IPS-15b (cell line): ENCODE measurements at regions not wholly inside any gene's neighbourhood (a gene's known extent, or its start where the extent isn't known, plus 50 kb on each side); places are given as distances from the start of the nearest gene placed in this dataset.

ENCODE experiments used
- H3K27me3 ChIP-seq: one replicate; pipeline ENCODE4 v1.6.1; 2013; ENCODE audit warnings: low read length; ENCODE audit not compliant: control insufficient read depth, insufficient read depth
- H3K36me3 ChIP-seq: one replicate; pipeline ENCODE4 v1.6.1; 2013; ENCODE audit warnings: low read length; ENCODE audit not compliant: control insufficient read depth, insufficient read depth
- H3K4me1 ChIP-seq: one replicate; pipeline ENCODE4 v1.6.1; 2013; ENCODE audit warnings: mild to moderate bottlenecking, low read length; ENCODE audit not compliant: control insufficient read depth, insufficient read depth
- H3K4me3 ChIP-seq: one replicate; pipeline ENCODE4 v1.5.1; 2013; ENCODE audit warnings: low read depth, low read length
- H3K9ac ChIP-seq: one replicate; pipeline ENCODE4 v1.6.1; 2013; ENCODE audit warnings: low read depth, mild to moderate bottlenecking, low read length
- H3K9me3 ChIP-seq: one replicate; pipeline ENCODE4 v1.6.1; 2013; ENCODE audit warnings: mild to moderate bottlenecking, low read length; ENCODE audit not compliant: control insufficient read depth, insufficient read depth

DNA sequence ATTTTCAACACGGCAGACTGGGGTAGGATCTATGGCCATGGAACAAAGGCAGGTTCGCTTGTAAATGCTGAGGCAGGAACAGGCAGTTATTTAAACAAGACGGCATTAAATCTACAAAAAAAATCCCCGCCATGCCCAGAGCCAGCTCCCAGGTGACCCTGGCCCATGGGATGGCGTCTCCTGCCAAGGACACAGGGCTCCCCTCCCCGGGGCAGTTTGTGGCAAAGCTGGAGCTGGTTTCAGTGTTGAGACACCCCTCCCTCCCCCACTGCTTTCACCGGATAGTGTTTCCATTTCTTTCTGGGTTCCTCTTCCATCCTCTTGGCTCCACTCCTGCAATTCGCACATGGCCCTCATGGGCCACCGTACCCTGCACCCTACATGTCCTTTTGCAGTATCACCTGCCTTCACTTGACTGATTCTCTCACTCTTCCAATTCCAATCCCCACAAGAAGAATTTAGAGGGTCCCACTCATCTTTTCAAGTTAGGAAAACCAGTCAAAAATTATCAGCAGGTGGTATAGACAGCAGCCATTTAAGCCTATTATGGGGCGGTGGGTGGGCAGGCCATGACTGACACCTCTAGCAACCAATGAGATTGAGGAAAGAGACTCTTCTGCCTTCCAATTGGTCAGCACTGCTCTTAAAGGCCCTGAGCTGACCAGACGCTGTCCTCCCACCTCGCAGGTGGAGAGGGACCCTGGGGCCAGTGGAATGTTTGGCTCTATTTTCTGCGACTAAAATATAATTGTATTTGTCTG is 52.0 kb downstream of the OLIG1 start:
- Histone ChIP-seq H3K36me3 (no peaks in the 10 kb centered on the region), H3K9me3 (no peaks in the 10 kb centered on the region), H3K9ac (no peak overlapping the region), H3K27me3 (peaks cover 13% of the 10 kb centered on the region), H3K4me1 (peaks cover 9% of the 10 kb centered on the region), H3K4me3 (no peak overlapping the region)

DNA sequence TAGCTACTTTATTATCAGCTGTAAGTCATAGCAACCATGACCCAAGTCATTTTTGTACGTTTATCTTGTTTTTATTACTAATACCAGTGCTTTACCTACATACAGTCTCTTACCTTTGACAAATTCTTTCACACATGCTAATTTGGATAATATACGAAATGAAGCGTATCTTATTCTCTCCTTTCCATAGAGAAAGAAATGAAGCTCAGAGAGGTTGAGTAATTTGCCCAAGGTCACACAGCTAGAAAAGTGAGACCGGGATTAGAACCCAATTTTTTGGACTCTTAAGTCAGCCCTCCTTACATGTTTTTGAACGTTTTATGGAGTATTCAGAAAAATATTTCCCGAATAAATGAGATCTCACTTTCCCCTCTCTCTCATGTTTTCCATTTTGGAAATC is 52.6 kb downstream of the OLIG1 start:
- Histone ChIP-seq H3K9ac (no peak overlapping the region), H3K27me3 (peaks cover 14% of the 10 kb centered on the region), H3K9me3 (no peaks in the 10 kb centered on the region), H3K4me1 (peaks cover 13% of the 10 kb centered on the region), H3K4me3 (no peak overlapping the region), H3K36me3 (no peaks in the 10 kb centered on the region)

DNA sequence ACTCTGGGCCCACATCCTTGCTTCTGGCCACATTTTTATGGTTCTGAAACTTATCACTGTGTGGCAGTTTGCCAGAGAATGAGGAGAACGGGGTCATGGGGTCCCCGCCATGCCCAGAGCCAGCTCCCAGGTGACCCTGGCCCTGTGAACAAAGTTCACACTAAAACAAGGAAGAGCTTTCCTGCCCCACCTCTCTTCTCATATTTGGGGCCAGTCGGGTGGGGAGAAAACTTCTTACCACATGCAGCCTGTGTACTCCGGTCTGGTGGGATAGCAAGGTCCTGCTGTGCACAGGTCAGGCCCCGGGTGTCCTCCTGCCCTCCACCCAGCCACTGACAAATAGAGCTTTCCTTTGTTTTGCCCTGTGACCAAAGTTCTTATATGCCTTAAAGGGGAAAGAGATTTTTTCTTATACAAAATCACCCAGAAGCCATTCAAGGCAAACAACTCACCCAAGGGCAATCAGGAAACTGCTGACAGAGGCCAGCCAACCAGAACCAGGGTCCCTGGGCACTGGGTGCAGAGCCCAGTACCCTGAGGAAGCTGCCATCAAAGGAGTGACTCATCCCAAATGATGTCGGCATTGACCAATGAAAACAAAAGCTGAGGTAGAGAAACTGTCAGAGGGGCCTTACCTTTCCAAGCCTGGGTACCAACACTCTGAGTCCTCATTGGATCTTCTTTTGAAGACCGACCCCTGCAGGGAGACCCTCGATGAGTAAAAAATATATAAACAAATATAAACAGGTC is 53.6 kb downstream of the OLIG1 start:
- no peak overlapping the region for H3K9ac ChIP-seq
- no peaks in the 10 kb centered on the region for H3K9me3 ChIP-seq
- H3K4me1 ChIP-seq = peaks cover 23% of the 10 kb centered on the region
- H3K4me3 ChIP-seq = no peak overlapping the region
- H3K36me3 ChIP-seq = no peaks in the 10 kb centered on the region
- peaks cover 20% of the 10 kb centered on the region for H3K27me3 ChIP-seq

DNA sequence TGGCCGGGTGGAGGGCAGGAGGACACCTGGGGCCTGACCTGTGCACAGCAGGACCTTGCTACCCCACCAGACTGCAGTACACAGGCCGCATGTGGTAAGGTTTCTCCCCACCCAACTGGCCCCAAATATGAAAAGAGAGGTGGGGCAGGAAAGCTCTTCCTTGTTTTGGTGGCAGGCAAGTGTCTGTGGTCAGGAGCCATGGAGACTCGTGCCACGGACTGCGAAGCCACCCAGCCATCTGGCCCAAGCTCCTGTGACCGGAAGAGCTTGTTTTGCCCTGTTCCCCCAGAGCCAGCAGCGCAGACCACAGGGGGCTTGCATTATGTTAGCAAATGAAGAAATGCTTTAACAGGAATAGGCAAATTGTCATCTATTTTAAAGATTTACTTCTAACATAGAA is 54.9 kb downstream of the OLIG1 start:
- Histone ChIP-seq H3K9ac (no peak overlapping the region), H3K36me3 (no peaks in the 10 kb centered on the region), H3K4me1 (peaks cover 23% of the 10 kb centered on the region), H3K9me3 (no peaks in the 10 kb centered on the region), H3K27me3 (peaks cover 25% of the 10 kb centered on the region), H3K4me3 (no peak overlapping the region)

DNA sequence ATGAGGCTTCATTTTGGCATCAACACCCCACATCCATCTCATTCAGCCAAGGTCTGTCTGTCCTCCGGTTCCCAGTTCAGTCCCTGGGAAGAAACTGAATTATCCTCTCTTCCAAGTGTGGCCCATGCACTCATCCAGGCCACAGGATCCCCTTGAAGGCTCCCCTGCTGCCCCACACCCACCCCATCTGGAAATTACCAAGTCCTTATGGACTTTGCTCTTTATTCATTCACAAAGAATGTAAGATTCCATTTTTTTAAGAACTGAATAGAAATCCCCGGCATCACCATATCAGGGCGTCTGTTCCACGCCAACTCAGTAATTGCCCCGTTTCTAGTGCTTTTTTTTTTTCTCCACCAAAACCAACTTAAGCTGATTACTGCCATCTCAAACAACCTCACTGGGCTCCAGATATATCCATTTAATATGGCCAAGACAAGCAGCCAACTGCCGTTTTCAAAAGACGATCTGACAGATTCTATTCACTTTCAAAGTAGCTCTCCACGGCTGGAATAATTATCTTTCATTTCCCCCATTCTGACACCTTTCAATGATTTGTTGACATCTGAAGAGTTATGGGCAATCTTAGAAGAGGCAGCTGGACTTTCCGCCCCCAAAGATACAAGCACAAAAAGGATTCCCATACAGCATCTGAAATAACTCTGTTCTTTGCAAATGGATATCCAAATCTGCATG is 55.9 kb downstream of the OLIG1 start:
- H3K9me3 ChIP-seq = no peaks in the 10 kb centered on the region
- H3K4me3 ChIP-seq = no peak overlapping the region
- H3K27me3 ChIP-seq = peaks cover 25% of the 10 kb centered on the region
- no peak overlapping the region for H3K9ac ChIP-seq
- peaks cover 23% of the 10 kb centered on the region for H3K4me1 ChIP-seq
- H3K36me3 ChIP-seq = no peaks in the 10 kb centered on the region

DNA sequence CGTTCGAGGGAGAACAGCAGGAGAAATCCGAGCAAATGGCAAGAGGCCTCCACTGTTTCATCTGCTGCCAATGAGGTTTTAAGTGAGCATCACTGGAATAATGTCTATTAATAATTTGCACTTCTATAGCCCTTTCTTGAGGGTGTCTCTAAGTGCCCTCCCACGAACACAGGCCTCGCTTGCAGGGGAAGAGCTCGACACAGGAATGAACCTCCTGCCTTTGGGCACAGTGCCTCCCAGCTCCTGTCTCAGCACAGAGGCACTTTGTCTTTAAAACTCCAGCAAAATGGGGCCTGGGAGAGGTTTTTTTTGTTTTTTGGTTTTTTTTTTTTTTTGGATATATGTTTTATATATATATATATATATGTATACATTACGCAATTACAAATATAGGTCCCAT is 56.6 kb downstream of the OLIG1 start:
- Histone ChIP-seq H3K27me3 (peaks cover 25% of the 10 kb centered on the region), H3K9me3 (no peaks in the 10 kb centered on the region)

DNA sequence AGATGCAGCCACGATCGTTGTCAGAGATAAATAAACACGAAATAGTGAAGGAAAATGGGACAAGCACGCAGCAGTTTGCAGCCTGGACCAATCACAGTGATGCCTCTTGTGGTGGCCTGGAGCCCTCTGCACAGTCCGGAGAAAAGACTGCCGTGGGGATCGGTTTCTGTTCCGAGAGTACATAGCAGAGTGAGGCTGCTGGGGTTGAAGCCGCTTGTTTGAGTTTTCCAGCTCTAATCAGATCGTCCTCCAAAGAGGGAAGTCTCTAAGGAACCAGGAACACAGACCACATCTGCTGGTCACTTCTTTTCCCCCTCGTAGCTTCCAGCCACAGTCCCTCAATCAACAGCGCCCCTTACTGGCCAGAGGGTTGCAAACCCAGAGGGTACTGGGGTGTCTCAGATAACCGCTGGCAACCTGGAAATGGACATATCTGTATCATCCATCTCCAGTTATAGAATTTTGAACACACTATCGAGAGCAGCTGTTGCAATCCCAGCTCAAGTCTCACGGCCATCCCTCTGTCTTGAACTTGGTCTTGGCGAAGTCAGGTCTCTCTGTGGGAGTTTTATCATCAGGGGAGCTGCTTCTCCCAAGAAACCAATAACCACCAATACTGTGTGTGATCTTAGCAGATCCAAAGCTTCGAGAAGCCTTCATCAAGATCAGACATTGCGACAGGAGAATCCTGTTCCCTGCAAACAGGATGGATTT is 57.4 kb downstream of the OLIG1 start:
- peak overlapping the region; percentile 18 for H3K4me3 ChIP-seq
- H3K27me3 ChIP-seq = peaks cover 25% of the 10 kb centered on the region
- peaks cover 23% of the 10 kb centered on the region for H3K4me1 ChIP-seq
- no peaks in the 10 kb centered on the region for H3K9me3 ChIP-seq
- H3K9ac ChIP-seq = no peak overlapping the region
- no peaks in the 10 kb centered on the region for H3K36me3 ChIP-seq

More for the DNA sequence above, 56.6 kb downstream of the OLIG1 start:
- H3K36me3 ChIP-seq = no peaks in the 10 kb centered on the region
- no peak overlapping the region for H3K4me3 ChIP-seq
- H3K9ac ChIP-seq = no peak overlapping the region
- H3K4me1 ChIP-seq = peaks cover 23% of the 10 kb centered on the region

DNA sequence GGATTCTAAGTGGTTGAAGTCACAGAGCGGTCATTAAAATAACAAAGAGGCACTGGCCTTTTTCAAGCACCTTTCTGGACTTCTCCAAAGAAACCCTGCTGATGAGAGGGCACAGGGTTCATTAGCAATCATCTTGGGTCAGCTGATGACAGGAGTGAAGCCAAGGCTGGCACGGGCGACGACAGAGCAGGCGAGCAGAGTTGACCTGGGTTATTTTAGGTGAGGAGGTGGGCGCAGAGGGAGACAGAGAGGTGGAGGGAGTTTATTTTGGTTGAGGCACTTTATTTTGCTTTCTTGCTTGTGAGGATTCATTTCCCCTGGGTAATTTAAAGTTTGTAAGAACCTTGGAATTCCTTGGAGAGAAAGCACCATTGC is 57.9 kb downstream of the OLIG1 start:
- Histone ChIP-seq H3K9ac (no peak overlapping the region), H3K4me1 (peaks cover 23% of the 10 kb centered on the region), H3K27me3 (peaks cover 25% of the 10 kb centered on the region), H3K9me3 (no peaks in the 10 kb centered on the region), H3K4me3 (peak overlapping the region; percentile 18), H3K36me3 (no peaks in the 10 kb centered on the region)

DNA sequence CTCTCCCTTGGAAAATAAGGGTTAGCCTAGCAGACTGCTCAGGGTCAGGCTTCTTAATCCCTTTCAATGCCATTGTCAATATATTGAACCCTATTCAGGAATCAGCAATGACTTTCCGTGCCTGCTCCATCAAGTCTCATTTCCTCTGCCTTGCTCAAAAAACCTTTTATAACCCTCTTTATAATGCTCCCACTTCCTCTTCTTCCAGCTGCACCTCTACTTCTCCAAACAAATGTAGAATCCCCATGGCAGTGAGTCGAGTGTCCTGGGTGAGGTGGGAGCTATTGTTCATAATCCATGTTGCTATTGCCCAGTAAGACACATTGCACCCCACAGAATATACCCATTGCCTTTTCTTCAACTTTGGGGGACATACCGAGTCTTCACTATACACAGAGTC is 58.6 kb downstream of the OLIG1 start:
- H3K4me3 ChIP-seq = no peak overlapping the region
- H3K27me3 ChIP-seq = peaks cover 25% of the 10 kb centered on the region
- H3K9ac ChIP-seq = no peak overlapping the region

DNA sequence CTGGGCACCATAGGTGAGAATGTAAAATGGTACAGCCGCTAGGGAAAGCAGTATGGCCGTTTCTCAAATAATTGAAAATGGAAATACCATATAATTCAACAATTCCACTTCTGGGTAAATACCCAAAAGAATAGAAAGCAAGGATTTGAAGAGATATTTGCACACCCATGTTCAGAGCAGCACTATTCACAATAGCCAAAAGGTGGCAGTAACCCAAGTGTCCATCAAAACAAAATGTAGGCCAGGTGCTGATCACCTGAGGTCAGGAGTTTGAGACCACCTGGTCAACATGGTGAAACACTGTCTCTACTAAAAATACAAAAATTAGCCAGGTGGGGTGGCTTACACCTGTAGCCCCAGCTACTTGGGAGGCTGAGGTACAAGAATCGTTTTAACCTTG is 62.1 kb downstream of the OLIG1 start:
- Histone ChIP-seq H3K4me3 (no peak overlapping the region), H3K27me3 (peaks cover 11% of the 10 kb centered on the region), H3K36me3 (no peaks in the 10 kb centered on the region), H3K9ac (no peak overlapping the region), H3K9me3 (no peaks in the 10 kb centered on the region), H3K4me1 (peaks cover 13% of the 10 kb centered on the region)

More for the DNA sequence above, 58.6 kb downstream of the OLIG1 start:
- H3K4me1 ChIP-seq = peaks cover 23% of the 10 kb centered on the region
- no peaks in the 10 kb centered on the region for H3K9me3 ChIP-seq
- no peaks in the 10 kb centered on the region for H3K36me3 ChIP-seq

DNA sequence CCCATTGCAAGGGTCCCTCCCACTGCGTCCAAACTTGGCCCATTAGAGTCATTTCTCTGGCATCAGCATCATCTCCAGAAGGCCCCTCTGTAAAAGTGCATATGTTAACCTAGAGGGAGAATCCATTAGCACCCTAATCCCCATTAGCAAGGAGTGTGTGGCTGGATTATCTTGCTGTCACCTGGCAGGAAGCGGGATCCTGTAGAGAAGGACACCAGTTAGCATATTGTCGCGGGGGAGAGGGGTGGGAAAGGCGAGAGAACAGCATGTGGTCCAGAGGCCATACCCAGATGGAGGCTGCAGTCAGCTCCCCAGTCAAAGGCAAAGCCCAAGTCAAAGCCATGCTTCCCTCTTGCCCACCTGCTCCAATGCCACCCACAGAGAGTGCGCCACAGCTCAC is 64.0 kb downstream of the OLIG1 start:
- Histone ChIP-seq H3K9ac (no peak overlapping the region), H3K4me1 (no peaks in the 10 kb centered on the region), H3K4me3 (no peak overlapping the region), H3K9me3 (no peaks in the 10 kb centered on the region), H3K36me3 (no peaks in the 10 kb centered on the region), H3K27me3 (peaks cover 2% of the 10 kb centered on the region)
